ENCODE measurements at regions not wholly inside any gene's neighbourhood (a gene's known extent, or its start where the extent isn't known, plus 50 kb on each side); places are given as distances from the start of the nearest gene placed in this dataset.

GRCh38 chr4:170675568-170676262 is 586.0 kb upstream of the AADAT start:
- no peak for TF ChIP-seq CTCF (optimal IDR thresholded peaks at IDR 0.05 in 1 of 3, IDR thresholded peaks at IDR 0.05 in 1 of 3, conservative IDR thresholded peaks at IDR 0.05 in 1 of 3; ENCODE audit: extremely low read depth in 1 of 3, insufficient read depth in 2 of 3, low read length in 3 of 3)
- TF ChIP-seq EZH2 (IDR thresholded peaks at IDR 0.05; ENCODE audit: low read length) = no peak
